Right lobe of liver (tissue), 4 donors: ENCODE measurements at regions not wholly inside any gene's neighbourhood (a gene's known extent, or its start where the extent isn't known, plus 50 kb on each side); places are given as distances from the start of the nearest gene placed in this dataset.

Source experiments
- CTCF ChIP-seq, 4 donors: fragments of 200-600 bp in 3 of 4; fragments of 450-650 bp in 1 of 4; IDR thresholded peaks; one replicate each; pipeline versions ENCODE4 v1.5.1 to v1.8.0; 2016 to 2022; ENCODE audit warnings: antibody characterized with exemption in 4 of 4, mild to moderate bottlenecking in 2 of 4
- POLR2A ChIP-seq: fragments of 450-650 bp; IDR thresholded peaks from one replicate; pipeline ENCODE4 v1.6.1; 2017; ENCODE audit warnings: antibody characterized with exemption, mild to moderate bottlenecking
- donor health status: DM: no; HTN: no; CAD: no.
- donor health status: DM: no; HTN: no; CAD: no.
- donor health status: DM: no; HTN: yes; CAD: no.

DNA sequence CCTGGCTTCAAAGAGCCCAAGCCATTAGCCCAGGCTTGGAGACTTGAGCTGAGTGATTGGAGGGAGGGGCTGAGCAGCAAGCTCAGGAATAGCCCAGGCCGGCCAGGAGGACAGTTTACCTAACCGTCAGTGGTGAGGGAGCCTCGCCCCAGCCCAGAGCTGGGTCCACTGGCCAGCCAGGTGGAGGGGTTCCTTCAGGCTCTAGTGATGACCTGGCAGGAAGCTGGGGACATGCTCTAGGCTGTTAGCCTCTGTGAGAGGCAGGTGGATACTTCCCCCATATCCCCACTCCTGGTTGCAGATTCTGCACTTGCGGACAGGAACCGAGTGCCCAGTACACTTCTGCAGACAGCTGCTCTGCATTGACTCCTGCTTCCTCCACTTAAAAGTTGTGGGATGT lies 61.2 kb upstream of the ANTXRL start:
- TF ChIP-seq CTCF (IDR thresholded peaks at IDR 0.05) (no peak), POLR2A (no peak)
